GM12878 (cell line): ENCODE measurements at regions not wholly inside any gene's neighbourhood (a gene's known extent, or its start where the extent isn't known, plus 50 kb on each side); places are given as distances from the start of the nearest gene placed in this dataset.

Experiments used
- ATAC-seq: fragments of 200-7000 bp; cut with Tn5 transposase; 3 replicates; pipeline ENCODE4 v1.9.1; 2020; ENCODE audit warnings: mild to moderate bottlenecking, moderate library complexity
- BruUV-seq: library from RNA; stranded (reverse); fragments of 400-500 nt; replicated peaks from 2 replicates; lab custom pipeline; 2021; lab: Mats Ljungman, UMichigan
- CTCF ChIA-PET: fragments of 300-600 bp; sonication (Branson Sonifier 250); formaldehyde crosslinking; extraction: SDS; loops from one replicate; lab custom pipeline; 2021; ENCODE audit warnings: inconsistent platforms; lab: Yijun Ruan, JAX
- POLR2A ChIA-PET: fragments of 350-600 bp; formaldehyde crosslinking; extraction: SDS; loops from one replicate; lab custom pipeline; 2021; ENCODE audit warnings: inconsistent platforms; lab: Charles Lee
- RAD21 ChIA-PET: fragments of 300-600 bp; sonication (Branson Sonifier 250); formaldehyde crosslinking; loops from one replicate; lab custom pipeline; 2023; ENCODE audit warnings: antibody characterized with exemption; ENCODE audit not compliant: unreplicated experiment; lab: Charles Lee
- SMC1A ChIA-PET: fragments of 300-600 bp; sonication (Branson Sonifier 250); formaldehyde crosslinking; loops from one replicate; lab custom pipeline; 2023; ENCODE audit not compliant: unreplicated experiment, uncharacterized antibody; lab: Charles Lee
- DNase-seq: peaks from one replicate; pipeline ENCODE4 v3.0.0-alpha.2; 2011; ENCODE audit warnings: low read depth, low spot score
- FAIRE-seq: peaks from 3 replicates; lab custom pipeline; 2011; peaks lifted over from hg19 to GRCh38; lab: Jason Lieb, UNC
- H2AFZ ChIP-seq: 2 replicates; pipeline ENCODE4 v1.6.0; 2011; ENCODE audit warnings: low read depth, low read length, control low read depth; ENCODE audit not compliant: control insufficient read depth
- H3K27ac ChIP-seq: 2 replicates; pipeline ENCODE4 v1.5.1; 2011; ENCODE audit warnings: control low read depth; ENCODE audit not compliant: control insufficient read depth, insufficient read depth
- H3K27me3 ChIP-seq, 2 experiments: replicated peaks in 1 of 2; 2 replicates each; pipeline versions ENCODE4 v1.6.0 to v1.6.1; 2011; ENCODE audit warnings: low read length in 1 of 2; ENCODE audit not compliant: control insufficient read depth in 2 of 2, insufficient read depth in 2 of 2
- H3K36me3 ChIP-seq, 2 experiments: 2 replicates each; pipeline ENCODE4 v1.5.1; 2011; ENCODE audit warnings: low read length in 1 of 2; ENCODE audit not compliant: control insufficient read depth in 2 of 2, insufficient read depth in 2 of 2
- H3K4me1 ChIP-seq: 2 replicates; pipeline ENCODE4 v1.6.1; 2011; ENCODE audit warnings: mild to moderate bottlenecking, low read length, moderate library complexity, mixed read lengths; ENCODE audit not compliant: control insufficient read depth, insufficient read depth
- H3K4me2 ChIP-seq: 2 replicates; pipeline ENCODE4 v1.6.0; 2011; ENCODE audit warnings: control low read depth; ENCODE audit not compliant: control insufficient read depth, insufficient read depth
- H3K4me3 ChIP-seq: fragments of 200-600 bp; sonication (generic); 2 replicates; pipeline ENCODE4 v1.5.1; 2016
- H3K79me2 ChIP-seq: 2 replicates; pipeline ENCODE4 v1.6.0; 2011; ENCODE audit warnings: low read length; ENCODE audit not compliant: control insufficient read depth, insufficient read depth
- H3K9ac ChIP-seq: 2 replicates; pipeline ENCODE4 v1.8.0; 2011; ENCODE audit warnings: low read length, control low read depth, mixed read lengths; ENCODE audit not compliant: control insufficient read depth, insufficient read depth
- H3K9me3 ChIP-seq: replicated peaks from 3 replicates; pipeline ENCODE4 v1.5.1; 2011; ENCODE audit warnings: mild to moderate bottlenecking, low read length; ENCODE audit not compliant: control insufficient read depth, insufficient read depth
- H4K20me1 ChIP-seq: 2 replicates; pipeline ENCODE4 v1.6.0; 2011; ENCODE audit not compliant: control insufficient read depth, insufficient read depth
- CHD4 ChIP-seq: fragments of 200-600 bp; sonication (generic); IDR thresholded peaks from 2 replicates; pipeline ENCODE4 v1.6.1; 2016; ENCODE audit warnings: mild to moderate bottlenecking
- ESRRA ChIP-seq: IDR thresholded peaks from 2 replicates; pipeline ENCODE4 v1.6.1; 2012; ENCODE audit warnings: mild to moderate bottlenecking, low read length, improper control_type of control experiment
- GABPA ChIP-seq: IDR thresholded peaks from 2 replicates; pipeline ENCODE4 v1.6.1; 2014; ENCODE audit warnings: antibody characterized with exemption, low read depth, mild to moderate bottlenecking, inconsistent platforms
- HCFC1 ChIP-seq: fragments of 150-350 bp; IDR thresholded peaks from 2 replicates; pipeline ENCODE4 v1.6.1; 2014; ENCODE audit warnings: low read length
- STAT1 ChIP-seq: fragments of 450-650 bp; conservative IDR thresholded peaks from 2 replicates; pipeline ENCODE4 v1.6.1; 2014; ENCODE audit warnings: antibody characterized with exemption, mild to moderate bottlenecking
- ZNF24 ChIP-seq: fragments of 450-650 bp; IDR thresholded peaks from 2 replicates; pipeline ENCODE4 v1.6.1; 2017; ENCODE audit warnings: antibody characterized with exemption, mild to moderate bottlenecking
- ZNF274 ChIP-seq: IDR thresholded peaks from one replicate; pipeline ENCODE4 v1.8.0; 2011; ENCODE audit not compliant: insufficient read length, insufficient read depth
- WGBS: methylation state at CpG from one replicate; pipeline ENCODE4 v1.1.6; 2016; ENCODE audit warnings: low lambda C conversion rate; ENCODE audit not compliant: insufficient replicate concordance, insufficient coverage; ENCODE audit errors: missing lambda C conversion rate; 5-methylcytosine and 5-hydroxymethylcytosine counted together
- in situ Hi-C: fragments of 300-500 bp; cut with MboI; formaldehyde crosslinking; loops from 9 replicates; pipeline ENCODE4 v1.14.3; 2018; ENCODE audit warnings: mixed read lengths
- intact Hi-C: fragments of 100-400 bp; cut with micrococcal nuclease; formaldehyde crosslinking; loops from one replicate; pipeline ENCODE4 v1.14.2; 2022; ENCODE audit not compliant: unreplicated experiment
- TF ChIP-seq, protein P1 (sequence below): fragments of 450-650 bp; IDR thresholded peaks from 2 replicates; pipeline ENCODE4 v1.6.1; 2017; ENCODE audit warnings: mild to moderate bottlenecking, moderate library complexity
- TF ChIP-seq, protein P2 (sequence below): IDR thresholded peaks from 2 replicates; pipeline ENCODE4 v1.6.1; 2011; ENCODE audit warnings: borderline replicate concordance, low read depth, mild to moderate bottlenecking, moderate library complexity, low read length; ENCODE audit not compliant: insufficient read depth, poor library complexity, severe bottlenecking
- TF ChIP-seq, protein P3 (sequence below): IDR thresholded peaks from 2 replicates; pipeline ENCODE4 v1.6.1; 2012; ENCODE audit warnings: low read depth, low read length, improper control_type of control experiment
- TF ChIP-seq, protein P4 (sequence below): IDR thresholded peaks from 2 replicates; pipeline ENCODE4 v1.6.1; 2011; ENCODE audit warnings: low read depth, low read length, improper control_type of control experiment, borderline replicate concordance

DNA sequence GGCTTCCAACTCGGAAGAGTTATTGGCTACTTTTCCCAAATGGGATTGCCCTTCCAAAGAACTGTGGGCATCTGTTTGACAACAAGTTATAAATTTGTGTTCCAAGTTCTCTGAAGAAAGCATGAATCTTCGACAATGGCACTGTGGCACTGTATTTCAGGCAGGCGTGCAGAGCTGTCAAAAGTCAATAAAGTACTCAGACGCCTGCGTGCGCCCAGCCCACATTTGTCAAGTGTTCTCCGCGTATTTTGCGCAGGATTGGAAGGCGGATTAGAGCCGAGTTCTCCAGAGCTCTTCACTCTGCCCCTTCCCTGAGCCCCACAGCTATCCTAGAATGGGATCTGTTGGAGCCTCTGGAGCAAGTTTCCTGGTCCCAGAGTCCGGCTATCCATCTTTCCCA is 103.2 kb downstream of the SLC25A47 start:
- in situ Hi-C loops = no loop called here
- FAIRE-seq = no peak
- CTCF ChIA-PET = interaction anchor here (1.1 to 2.1 kb wide), 2 partner anchors 216 to 219 kb away, joined by 3 to 7 read pairs; no protein-coding TSS in a partner anchor

More for the DNA sequence above, 103.2 kb downstream of the SLC25A47 start:
- no peaks in the 10 kb centered on the region for H3K9me3 ChIP-seq
- ATAC-seq (no peak), DNase-seq (no peak)
- H3K4me3 ChIP-seq = no peak overlapping the region
- H3K4me1 ChIP-seq = no peaks in the 10 kb centered on the region
- H3K4me2 ChIP-seq = no peak overlapping the region
- H3K36me3 ChIP-seq = no peaks in the 10 kb centered on the region
- ChIA-PET POLR2A (no interaction called here), RAD21 (interaction anchor here (1.4 kb wide), 1 partner anchor 220 kb away, joined by 4 read pairs; no protein-coding TSS in a partner anchor), SMC1A (no interaction called here)
- H3K27ac ChIP-seq = no peak overlapping the region
- intact Hi-C loops = no loop called here
- no TSS peak for BruUV-seq
- no peak overlapping the region for H2AFZ ChIP-seq
- no peaks in the 10 kb centered on the region for H3K27me3 ChIP-seq
- H3K9ac ChIP-seq = no peak overlapping the region
- H4K20me1 ChIP-seq = no peaks in the 10 kb centered on the region
- whole genome bisulfite sequencing = 57% methylated on average over 12 of the region's 12 CpGs
- no peaks in the 10 kb centered on the region for H3K79me2 ChIP-seq
- TF ChIP-seq ZNF274 (no peak), ESRRA (no peak), CHD4 (no peak), GABPA (no peak), HCFC1 (no peak), STAT1 (no peak), ZNF24 (no peak)
- TF ChIP-seq, protein P1, sequence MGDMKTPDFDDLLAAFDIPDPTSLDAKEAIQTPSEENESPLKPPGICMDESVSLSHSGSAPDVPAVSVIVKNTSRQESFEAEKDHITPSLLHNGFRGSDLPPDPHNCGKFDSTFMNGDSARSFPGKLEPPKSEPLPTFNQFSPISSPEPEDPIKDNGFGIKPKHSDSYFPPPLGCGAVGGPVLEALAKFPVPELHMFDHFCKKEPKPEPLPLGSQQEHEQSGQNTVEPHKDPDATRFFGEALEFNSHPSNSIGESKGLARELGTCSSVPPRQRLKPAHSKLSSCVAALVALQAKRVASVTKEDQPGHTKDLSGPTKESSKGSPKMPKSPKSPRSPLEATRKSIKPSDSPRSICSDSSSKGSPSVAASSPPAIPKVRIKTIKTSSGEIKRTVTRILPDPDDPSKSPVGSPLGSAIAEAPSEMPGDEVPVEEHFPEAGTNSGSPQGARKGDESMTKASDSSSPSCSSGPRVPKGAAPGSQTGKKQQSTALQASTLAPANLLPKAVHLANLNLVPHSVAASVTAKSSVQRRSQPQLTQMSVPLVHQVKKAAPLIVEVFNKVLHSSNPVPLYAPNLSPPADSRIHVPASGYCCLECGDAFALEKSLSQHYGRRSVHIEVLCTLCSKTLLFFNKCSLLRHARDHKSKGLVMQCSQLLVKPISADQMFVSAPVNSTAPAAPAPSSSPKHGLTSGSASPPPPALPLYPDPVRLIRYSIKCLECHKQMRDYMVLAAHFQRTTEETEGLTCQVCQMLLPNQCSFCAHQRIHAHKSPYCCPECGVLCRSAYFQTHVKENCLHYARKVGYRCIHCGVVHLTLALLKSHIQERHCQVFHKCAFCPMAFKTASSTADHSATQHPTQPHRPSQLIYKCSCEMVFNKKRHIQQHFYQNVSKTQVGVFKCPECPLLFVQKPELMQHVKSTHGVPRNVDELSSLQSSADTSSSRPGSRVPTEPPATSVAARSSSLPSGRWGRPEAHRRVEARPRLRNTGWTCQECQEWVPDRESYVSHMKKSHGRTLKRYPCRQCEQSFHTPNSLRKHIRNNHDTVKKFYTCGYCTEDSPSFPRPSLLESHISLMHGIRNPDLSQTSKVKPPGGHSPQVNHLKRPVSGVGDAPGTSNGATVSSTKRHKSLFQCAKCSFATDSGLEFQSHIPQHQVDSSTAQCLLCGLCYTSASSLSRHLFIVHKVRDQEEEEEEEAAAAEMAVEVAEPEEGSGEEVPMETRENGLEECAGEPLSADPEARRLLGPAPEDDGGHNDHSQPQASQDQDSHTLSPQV = no peak
- TF ChIP-seq, protein P2, sequence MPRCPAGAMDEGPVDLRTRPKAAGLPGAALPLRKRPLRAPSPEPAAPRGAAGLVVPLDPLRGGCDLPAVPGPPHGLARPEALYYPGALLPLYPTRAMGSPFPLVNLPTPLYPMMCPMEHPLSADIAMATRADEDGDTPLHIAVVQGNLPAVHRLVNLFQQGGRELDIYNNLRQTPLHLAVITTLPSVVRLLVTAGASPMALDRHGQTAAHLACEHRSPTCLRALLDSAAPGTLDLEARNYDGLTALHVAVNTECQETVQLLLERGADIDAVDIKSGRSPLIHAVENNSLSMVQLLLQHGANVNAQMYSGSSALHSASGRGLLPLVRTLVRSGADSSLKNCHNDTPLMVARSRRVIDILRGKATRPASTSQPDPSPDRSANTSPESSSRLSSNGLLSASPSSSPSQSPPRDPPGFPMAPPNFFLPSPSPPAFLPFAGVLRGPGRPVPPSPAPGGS = no peak
- TF ChIP-seq, protein P3, sequence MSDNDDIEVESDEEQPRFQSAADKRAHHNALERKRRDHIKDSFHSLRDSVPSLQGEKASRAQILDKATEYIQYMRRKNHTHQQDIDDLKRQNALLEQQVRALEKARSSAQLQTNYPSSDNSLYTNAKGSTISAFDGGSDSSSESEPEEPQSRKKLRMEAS = no peak
- TF ChIP-seq, protein P4, sequence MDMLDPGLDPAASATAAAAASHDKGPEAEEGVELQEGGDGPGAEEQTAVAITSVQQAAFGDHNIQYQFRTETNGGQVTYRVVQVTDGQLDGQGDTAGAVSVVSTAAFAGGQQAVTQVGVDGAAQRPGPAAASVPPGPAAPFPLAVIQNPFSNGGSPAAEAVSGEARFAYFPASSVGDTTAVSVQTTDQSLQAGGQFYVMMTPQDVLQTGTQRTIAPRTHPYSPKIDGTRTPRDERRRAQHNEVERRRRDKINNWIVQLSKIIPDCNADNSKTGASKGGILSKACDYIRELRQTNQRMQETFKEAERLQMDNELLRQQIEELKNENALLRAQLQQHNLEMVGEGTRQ = no peak
